ENCODE measurements at regions not wholly inside any gene's neighbourhood (a gene's known extent, or its start where the extent isn't known, plus 50 kb on each side); places are given as distances from the start of the nearest gene placed in this dataset.

DNA sequence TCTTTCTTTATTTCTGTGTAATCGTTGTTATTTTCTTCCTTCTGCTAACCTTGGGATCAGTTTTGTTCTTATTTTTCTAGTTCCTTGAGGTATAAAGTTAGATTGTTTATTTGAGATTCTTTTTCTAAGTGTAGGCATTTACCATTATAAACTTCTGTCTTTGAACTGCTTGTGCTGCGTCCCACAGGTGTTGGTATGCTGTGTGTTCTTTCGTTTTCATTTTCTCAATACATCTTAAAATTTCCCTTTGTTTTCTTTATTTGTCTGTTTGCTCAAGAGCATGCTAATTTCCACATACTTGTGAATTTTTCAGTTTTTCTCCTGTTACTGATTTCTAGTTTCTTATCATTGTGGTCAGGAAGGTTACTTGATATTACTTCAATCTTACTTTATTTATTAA is 873.8 kb upstream of the GCFC2 start:
- Mint-ChIP-seq H3K27ac (no peak overlapping the region), H3K4me1 (peaks cover 24% of the 10 kb centered on the region), H3K9me3 (peaks cover 15% of the 10 kb centered on the region), H3K36me3 (peaks cover 23% of the 10 kb centered on the region), H3K4me3 (no peak overlapping the region), H3K27me3 (ENCODE audit: low read depth) (no peaks in the 10 kb centered on the region; the same call in 1 of the 2 replicates)
- ChIA-PET CTCF (no interaction called here), POLR2A (no interaction called here)
- ATAC-seq (no peak), DNase-seq (ENCODE audit: low spot score) (no peak)
- TF ChIP-seq NR2C2 (CRISPR knock-in tag; IDR thresholded peaks at IDR 0.05) (no peak), JAZF1 (CRISPR knock-in tag; IDR thresholded peaks at IDR 0.05) (no peak), SP1 (CRISPR knock-in tag; conservative IDR thresholded peaks at IDR 0.05) (no peak), ZMAT4 (CRISPR knock-in tag; IDR thresholded peaks at IDR 0.05) (no peak), NR3C1 (CRISPR knock-in tag; conservative IDR thresholded peaks at IDR 0.05; ENCODE audit: low read depth) (no peak), MXD4 (CRISPR knock-in tag; IDR thresholded peaks at IDR 0.05; ENCODE audit: borderline replicate concordance) (no peak)
- TF ChIP-seq, protein P1, sequence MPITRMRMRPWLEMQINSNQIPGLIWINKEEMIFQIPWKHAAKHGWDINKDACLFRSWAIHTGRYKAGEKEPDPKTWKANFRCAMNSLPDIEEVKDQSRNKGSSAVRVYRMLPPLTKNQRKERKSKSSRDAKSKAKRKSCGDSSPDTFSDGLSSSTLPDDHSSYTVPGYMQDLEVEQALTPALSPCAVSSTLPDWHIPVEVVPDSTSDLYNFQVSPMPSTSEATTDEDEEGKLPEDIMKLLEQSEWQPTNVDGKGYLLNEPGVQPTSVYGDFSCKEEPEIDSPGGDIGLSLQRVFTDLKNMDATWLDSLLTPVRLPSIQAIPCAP (CRISPR knock-in tag; IDR thresholded peaks at IDR 0.05), result no peak
- TF ChIP-seq, protein P2, sequence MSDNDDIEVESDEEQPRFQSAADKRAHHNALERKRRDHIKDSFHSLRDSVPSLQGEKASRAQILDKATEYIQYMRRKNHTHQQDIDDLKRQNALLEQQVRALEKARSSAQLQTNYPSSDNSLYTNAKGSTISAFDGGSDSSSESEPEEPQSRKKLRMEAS (CRISPR knock-in tag; IDR thresholded peaks at IDR 0.05), result no peak

DNA sequence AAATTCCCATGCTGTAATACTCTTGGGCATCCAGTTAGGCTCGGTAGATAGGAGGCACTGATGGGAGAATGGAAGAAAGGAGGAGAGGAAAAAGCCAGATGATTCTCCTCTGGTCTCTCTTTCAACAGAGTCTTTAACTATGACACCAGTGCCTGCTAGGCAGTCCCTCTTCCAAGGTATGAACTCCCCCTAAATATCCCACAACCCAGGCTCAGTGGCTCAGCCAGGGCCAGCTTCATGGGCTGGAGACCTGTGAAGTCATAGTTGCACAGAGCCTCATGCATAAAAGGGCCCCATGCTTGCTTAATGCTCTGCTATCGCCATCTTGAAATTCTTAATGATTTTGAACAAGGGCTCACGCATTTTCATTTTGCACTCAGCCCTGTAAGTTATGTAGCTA is 869.2 kb upstream of the GCFC2 start:
- peak; percentile 81 for ATAC-seq
- H3K27ac Mint-ChIP-seq, result peak overlapping the region; percentile 96

DNA sequence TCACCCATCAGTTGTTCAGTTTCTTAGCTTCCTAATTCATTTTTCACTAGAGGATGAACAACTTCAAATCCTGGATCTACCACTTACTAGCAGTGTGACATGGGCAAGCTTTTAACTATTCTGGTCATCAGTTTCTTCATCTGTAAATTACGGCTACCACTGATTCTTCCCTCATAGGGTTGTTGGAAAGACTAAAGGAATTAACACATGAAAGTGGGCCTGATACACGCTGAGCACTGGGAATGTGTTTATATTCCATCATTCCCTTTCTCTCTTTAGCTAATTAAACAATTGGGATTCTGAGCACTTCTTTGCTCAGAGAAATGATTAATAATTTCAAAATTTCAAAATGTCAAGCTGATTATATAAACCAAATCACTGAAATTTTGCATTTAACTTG is 862.3 kb upstream of the GCFC2 start:
- Mint-ChIP-seq H3K9me3 (peaks cover 6% of the 10 kb centered on the region), H3K4me3 (no peak overlapping the region), H3K4me1 (peaks cover 76% of the 10 kb centered on the region), H3K27ac (peak overlapping the region; percentile 94), H3K36me3 (peaks cover 6% of the 10 kb centered on the region; the same call in 1 of the 2 replicates), H3K27me3 (ENCODE audit: low read depth) (no peaks in the 10 kb centered on the region)
- TF ChIP-seq PREB (CRISPR knock-in tag; IDR thresholded peaks at IDR 0.05; ENCODE audit: borderline replicate concordance) (no peak), CDX4 (CRISPR knock-in tag; IDR thresholded peaks at IDR 0.05; ENCODE audit: borderline replicate concordance) (no peak), CREB1 (CRISPR knock-in tag; IDR thresholded peaks at IDR 0.05) (no peak), NFATC4 (CRISPR knock-in tag; IDR thresholded peaks at IDR 0.05) (no peak), ZNF281 (CRISPR knock-in tag; IDR thresholded peaks at IDR 0.05) (no peak)
- DNase-seq (ENCODE audit: low spot score) (no peak), ATAC-seq (peak; percentile 76)
- CTCF ChIA-PET, result interaction anchor here (0.7 kb wide), 1 partner anchor 26 kb away, joined by 4 read pairs; no protein-coding TSS in a partner anchor
- POLR2A ChIA-PET, result no interaction called here

More for the DNA sequence above, 869.2 kb upstream of the GCFC2 start:
- no peak for DNase-seq (ENCODE audit: low spot score)
- Mint-ChIP-seq H3K9me3 (peaks cover 15% of the 10 kb centered on the region), H3K4me1 (peaks cover 59% of the 10 kb centered on the region), H3K27me3 (ENCODE audit: low read depth) (no peaks in the 10 kb centered on the region; the same call in 1 of the 2 replicates), H3K4me3 (peak overlapping the region; percentile 47), H3K36me3 (peaks cover 22% of the 10 kb centered on the region)
- CTCF ChIA-PET, result no interaction called here
- no peak for TF ChIP-seq NR3C1 (CRISPR knock-in tag; conservative IDR thresholded peaks at IDR 0.05; ENCODE audit: low read depth)
- TF ChIP-seq JAZF1 (CRISPR knock-in tag; IDR thresholded peaks at IDR 0.05), result no peak
- no peak for TF ChIP-seq NFATC4 (CRISPR knock-in tag; IDR thresholded peaks at IDR 0.05)
- no peak for TF ChIP-seq GABPB1 (CRISPR knock-in tag; IDR thresholded peaks at IDR 0.05)
- no peak for TF ChIP-seq ZNF232 (CRISPR knock-in tag; IDR thresholded peaks at IDR 0.05)
- TF ChIP-seq USF2 (CRISPR knock-in tag; IDR thresholded peaks at IDR 0.05), result no peak
- TF ChIP-seq ZNF219 (CRISPR knock-in tag; IDR thresholded peaks at IDR 0.05; ENCODE audit: borderline replicate concordance), result no peak
- TF ChIP-seq SOX15 (CRISPR knock-in tag; IDR thresholded peaks at IDR 0.05), result no peak
- TF ChIP-seq NFE2L1 (CRISPR knock-in tag; IDR thresholded peaks at IDR 0.05), result no peak
- POLR2A ChIA-PET, result no interaction called here
